GM12873 (cell line): ENCODE measurements at regions not wholly inside any gene's neighbourhood (a gene's known extent, or its start where the extent isn't known, plus 50 kb on each side); places are given as distances from the start of the nearest gene placed in this dataset.

Experiments
- TF ChIP-seq, protein P1 (sequence below): IDR thresholded peaks from 2 replicates; pipeline ENCODE4 v1.5.1; 2012; ENCODE audit warnings: low read depth, mild to moderate bottlenecking, moderate library complexity, low read length, control low read depth; ENCODE audit not compliant: insufficient read depth; ENCODE audit errors: missing control alignments

DNA sequence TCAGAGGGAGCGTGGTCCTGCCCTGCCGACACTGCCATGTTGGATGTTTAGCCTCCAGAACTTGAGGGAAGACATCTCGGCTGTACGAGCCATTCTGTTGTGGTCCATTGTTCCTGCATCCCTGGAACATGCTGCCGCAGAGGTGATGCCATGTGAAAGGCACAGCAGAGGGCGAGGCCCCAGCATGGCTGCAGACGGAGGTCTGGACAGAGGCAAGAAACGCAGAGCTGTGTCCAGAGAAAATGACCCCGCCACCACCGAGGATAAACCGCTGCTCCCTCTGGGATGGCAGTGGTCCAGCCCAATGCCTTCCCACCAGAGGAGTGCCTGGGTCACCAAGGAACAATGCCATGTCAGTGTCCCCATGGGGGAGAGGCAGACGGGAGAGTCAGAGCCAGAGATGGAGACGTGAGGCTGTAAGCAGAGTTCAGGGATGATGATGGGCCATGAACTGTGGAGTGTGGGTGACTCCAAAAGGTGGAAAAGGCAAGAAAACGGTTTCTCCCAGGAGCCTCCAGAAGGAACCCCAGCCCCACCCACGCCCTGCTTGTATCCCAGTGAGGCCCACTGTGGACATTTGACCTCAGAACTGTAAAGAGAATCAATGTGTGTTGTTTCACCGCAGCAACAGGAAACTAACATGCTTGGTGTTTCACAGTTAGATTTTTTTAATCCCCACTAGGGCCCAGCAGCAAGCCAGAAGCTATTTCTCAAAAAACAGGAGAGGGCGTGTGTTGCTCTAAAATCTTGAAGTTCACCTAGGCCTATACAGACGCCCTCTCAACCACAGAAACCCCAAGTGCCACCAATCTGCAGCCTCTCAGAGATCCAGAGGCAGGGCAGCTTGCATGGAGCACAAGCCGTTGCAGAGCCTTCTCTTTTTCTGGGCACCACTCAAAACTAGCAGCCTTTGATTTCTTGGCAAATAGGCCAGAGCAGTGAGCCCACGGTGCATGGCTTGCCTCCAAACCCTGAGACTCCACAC, 1422.9 kb downstream of the TBC1D22A start:
- TF ChIP-seq, protein P1, sequence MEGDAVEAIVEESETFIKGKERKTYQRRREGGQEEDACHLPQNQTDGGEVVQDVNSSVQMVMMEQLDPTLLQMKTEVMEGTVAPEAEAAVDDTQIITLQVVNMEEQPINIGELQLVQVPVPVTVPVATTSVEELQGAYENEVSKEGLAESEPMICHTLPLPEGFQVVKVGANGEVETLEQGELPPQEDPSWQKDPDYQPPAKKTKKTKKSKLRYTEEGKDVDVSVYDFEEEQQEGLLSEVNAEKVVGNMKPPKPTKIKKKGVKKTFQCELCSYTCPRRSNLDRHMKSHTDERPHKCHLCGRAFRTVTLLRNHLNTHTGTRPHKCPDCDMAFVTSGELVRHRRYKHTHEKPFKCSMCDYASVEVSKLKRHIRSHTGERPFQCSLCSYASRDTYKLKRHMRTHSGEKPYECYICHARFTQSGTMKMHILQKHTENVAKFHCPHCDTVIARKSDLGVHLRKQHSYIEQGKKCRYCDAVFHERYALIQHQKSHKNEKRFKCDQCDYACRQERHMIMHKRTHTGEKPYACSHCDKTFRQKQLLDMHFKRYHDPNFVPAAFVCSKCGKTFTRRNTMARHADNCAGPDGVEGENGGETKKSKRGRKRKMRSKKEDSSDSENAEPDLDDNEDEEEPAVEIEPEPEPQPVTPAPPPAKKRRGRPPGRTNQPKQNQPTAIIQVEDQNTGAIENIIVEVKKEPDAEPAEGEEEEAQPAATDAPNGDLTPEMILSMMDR = no peak

DNA sequence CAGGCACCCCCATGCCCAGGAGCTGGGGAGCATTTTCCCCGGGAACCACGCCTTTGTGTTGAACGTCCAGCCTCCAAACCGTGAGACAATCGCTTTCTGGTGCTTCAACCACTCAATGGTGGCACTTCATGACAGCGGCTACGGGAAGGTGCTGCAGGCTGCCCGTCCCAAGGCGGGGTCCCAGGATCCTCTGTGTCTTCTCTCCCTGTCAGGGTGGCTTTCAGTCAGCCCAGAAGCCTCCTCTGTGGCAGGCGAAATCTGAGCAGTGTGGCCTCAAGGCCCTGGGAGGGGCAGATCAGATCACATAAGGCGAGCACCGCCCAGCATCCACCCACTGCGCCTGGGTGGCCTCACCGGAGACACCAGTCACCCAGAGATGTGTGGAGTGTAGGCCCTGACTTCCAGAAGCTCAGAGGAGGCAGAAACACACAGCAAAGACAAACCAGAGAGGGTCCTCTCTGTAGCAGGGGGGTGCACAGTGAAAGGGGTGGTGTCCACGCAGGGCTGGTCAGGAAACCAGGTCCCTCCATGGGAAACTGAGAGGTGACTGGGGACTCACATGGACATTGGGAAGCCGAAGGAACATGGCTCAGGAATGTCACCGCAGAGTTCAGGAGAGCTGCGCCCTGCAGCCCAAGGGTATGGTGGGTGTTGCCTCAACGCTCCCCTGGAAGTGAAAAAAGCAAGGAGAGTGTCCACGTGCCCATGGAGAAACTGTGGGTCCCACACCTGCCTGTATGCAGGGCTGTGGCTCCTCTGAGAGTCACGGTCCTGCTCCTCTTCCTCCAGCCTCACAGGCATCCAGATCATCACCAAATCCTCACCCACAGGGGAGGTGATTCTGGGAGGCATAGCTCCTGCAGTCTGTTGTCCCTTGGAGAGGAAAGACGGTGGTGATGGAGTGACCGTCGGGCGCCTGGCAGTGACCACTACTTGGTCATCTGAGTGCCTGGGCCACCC, 1420.7 kb downstream of the TBC1D22A start:
- TF ChIP-seq, protein P1 = no peak

DNA sequence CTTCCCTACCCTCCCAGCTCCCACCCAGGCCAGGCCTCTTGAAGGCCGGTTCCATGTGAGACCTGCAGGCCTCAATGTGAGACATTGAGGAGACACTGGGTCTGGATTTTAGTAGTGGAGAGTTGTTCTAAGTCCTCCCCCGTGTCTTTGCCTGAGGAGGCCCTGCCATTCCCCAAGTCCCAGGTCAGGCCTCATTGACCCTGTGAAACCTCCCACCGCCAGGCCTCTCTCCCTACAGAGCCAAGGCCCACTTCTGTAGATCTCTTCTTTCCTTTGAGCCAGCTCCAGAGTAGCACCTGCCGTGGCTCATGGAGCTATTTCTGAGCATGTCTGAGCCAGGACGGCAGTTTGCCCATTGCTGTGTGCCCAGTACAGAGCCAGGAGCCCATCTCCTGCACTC, 1419.6 kb downstream of the TBC1D22A start:
- TF ChIP-seq, protein P1 = no peak

DNA sequence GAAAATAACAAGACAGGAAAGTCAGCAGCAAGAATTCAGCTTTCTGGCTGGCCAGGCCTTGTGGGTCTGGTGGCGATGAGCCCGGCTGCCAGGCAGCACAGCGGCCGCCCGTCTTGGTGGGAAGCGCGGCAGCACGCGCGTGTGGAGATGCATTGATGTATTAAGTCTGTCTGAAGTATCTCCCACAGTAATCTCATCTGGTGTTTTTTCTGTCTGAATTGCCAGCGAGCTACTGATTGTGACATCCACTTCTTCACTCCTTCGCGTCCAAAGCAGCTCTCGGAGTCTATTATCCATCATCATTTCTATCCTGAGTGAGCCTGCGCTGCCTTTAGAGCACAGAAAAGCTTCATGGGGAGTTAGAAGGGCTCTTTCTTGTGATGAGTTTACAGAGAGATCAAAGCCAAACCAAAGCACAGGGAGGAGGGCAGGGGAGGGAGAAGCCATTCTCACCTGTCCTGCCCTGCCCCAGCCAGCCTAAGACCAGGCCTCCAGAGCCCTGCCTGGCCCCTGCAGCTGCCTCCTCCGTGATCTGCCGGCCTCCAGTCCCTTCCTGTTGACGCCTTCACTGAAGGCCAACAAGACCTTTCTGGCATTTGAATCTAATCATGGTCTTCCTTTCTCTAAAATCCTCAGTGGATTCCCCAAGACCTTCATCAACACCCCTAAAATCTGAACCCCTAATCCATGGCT, 1419.0 kb downstream of the TBC1D22A start:
- TF ChIP-seq, protein P1 = no peak

DNA sequence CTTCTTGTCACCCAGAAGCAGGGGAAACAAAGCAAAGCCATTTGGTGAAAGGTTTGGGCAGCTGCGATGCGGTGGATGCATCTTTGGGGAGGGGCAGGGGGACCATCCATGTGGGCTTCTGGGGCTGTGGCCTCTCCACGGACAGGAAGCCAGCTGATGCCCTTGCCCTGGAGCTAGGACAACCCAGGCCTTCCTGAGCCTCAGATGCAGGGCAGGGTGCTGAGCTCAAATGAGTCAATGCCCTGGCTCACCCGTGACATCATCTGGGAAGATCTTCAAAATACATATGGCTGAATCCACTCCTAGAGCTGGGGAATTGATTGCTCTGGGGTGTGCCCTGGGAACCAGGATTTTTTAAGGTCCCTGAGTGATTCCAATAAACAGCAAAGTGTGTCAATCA, 1418.2 kb downstream of the TBC1D22A start:
- TF ChIP-seq, protein P1 = no peak

DNA sequence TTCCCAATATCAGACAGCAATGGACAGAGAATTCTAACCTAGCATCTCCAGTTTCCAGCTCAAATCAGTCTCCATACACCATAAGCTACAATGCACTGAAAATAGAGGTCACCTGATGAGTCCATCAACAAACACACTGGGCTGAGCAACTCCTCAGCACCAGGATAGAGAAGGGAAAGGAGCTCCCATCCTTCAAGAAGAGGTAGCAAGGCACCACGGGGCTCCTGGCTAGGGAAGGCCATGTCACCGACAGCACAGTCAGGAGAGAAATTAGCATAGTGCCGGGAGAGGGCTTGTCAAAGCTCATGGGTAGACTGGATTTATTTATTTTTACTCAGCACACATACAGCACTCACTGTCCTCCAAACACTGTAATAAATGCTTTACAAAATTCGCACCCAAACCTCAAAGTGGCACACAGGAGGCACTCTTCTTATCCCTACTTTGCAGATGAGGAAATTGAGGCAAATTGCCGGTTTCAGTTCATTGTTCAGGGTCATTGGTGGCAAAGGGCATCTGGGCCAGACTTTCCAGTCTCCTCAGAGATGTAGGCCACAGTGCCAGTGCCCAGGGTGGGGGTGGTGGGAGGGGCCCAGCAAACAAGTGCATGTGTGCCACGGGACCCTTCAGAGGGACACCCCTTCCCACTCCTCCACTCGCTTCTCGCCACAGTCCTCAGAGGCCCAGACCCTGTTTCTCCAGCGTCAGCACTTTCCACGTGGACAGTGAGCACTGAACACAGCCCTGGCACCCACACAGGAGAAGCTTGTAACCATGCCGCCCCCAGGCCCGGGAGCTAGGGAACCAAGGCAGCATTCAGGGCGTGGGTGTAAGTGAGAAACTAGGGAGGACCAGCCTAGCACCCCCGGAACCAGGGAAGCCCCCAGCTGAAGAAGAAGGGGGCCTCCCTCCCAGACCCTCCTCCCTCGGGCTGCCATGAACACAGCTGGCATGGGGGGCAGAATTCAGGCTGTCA, 1417.4 kb downstream of the TBC1D22A start:
- TF ChIP-seq, protein P1 = no peak
